Superior temporal gyrus (tissue), 1 donor: ENCODE measurements at regions not wholly inside any gene's neighbourhood (a gene's known extent, or its start where the extent isn't known, plus 50 kb on each side); places are given as distances from the start of the nearest gene placed in this dataset.
"Not testable (repeated sequence)": the region's sequence is repeated elsewhere in the genome, so short reads cannot be mapped to it uniquely, and the experiment has no call there.

ENCODE experiments used
- DNase-seq: peaks from one replicate; pipeline ENCODE4 v3.0.0-alpha.2; 2016; ENCODE audit errors: extremely low spot score

- no peak for DNase-seq
Observed at GRCh38 chr20:55937283-55937682, 68.0 kb downstream of the CBLN4 start.

- peak; percentile 23 for DNase-seq
Observed at GRCh38 chr20:55936209-55936595, 69.1 kb downstream of the CBLN4 start.

- peak; percentile 51 for DNase-seq
Observed at GRCh38 chr20:55935448-55936208, 69.7 kb downstream of the CBLN4 start.

GRCh38 chr20:55934146-55934545 lies 71.2 kb downstream of the CBLN4 start:
- DNase-seq: no peak

- not testable (repeated sequence) for DNase-seq
Observed at GRCh38 chr20:55930876-55931275, 74.4 kb downstream of the CBLN4 start.

GRCh38 chr20:55928266-55928665 lies 77.1 kb downstream of the CBLN4 start:
- DNase-seq: no peak

GRCh38 chr20:55919956-55920355 lies 85.4 kb downstream of the CBLN4 start:
- DNase-seq: no peak

GRCh38 chr20:55919319-55919718 lies 86.0 kb downstream of the CBLN4 start:
- no peak for DNase-seq

- DNase-seq: no peak
Observed at GRCh38 chr20:55918471-55918870, 86.8 kb downstream of the CBLN4 start.

- DNase-seq: no peak
Observed at GRCh38 chr20:55893031-55893430, 112.3 kb downstream of the CBLN4 start.

- no peak for DNase-seq
Observed at GRCh38 chr20:55888685-55889084, 116.6 kb downstream of the CBLN4 start.

- no peak for DNase-seq
Observed at GRCh38 chr20:55882910-55883309, 122.4 kb downstream of the CBLN4 start.

GRCh38 chr20:55882286-55882685 lies 123.0 kb downstream of the CBLN4 start:
- no peak for DNase-seq

- no peak for DNase-seq
Observed at GRCh38 chr20:55881204-55881603, 124.1 kb downstream of the CBLN4 start.

- peak; percentile 47 for DNase-seq
Observed at GRCh38 chr20:55880361-55880760, 125.0 kb downstream of the CBLN4 start.

- DNase-seq: no peak
Observed at GRCh38 chr20:55855052-55855451, 150.3 kb downstream of the CBLN4 start.

- no peak for DNase-seq
Observed at GRCh38 chr20:55830121-55830827, 175.0 kb downstream of the CBLN4 start.

- DNase-seq: no peak
Observed at GRCh38 chr20:55805138-55805537, 200.2 kb downstream of the CBLN4 start.

GRCh38 chr20:55800552-55801245 lies 204.6 kb downstream of the CBLN4 start:
- DNase-seq: no peak

- DNase-seq: no peak
Observed at GRCh38 chr20:55793986-55794385, 211.3 kb downstream of the CBLN4 start.

GRCh38 chr20:55792049-55792448 lies 213.3 kb downstream of the CBLN4 start:
- DNase-seq: no peak

GRCh38 chr20:55790178-55790577 lies 215.1 kb downstream of the CBLN4 start:
- DNase-seq: no peak

GRCh38 chr20:55784036-55784435 lies 221.3 kb downstream of the CBLN4 start:
- no peak for DNase-seq
